Colonic mucosa (tissue), 4 donors: ENCODE measurements at regions not wholly inside any gene's neighbourhood (a gene's known extent, or its start where the extent isn't known, plus 50 kb on each side); places are given as distances from the start of the nearest gene placed in this dataset.

Source experiments
- DNase-seq: peaks from one replicate; pipeline ENCODE4 v3.0.0-alpha.2; 2020
- H3K27ac ChIP-seq: fragments of 200-600 bp; one replicate; pipeline ENCODE4 v1.8.0; 2021
- H3K27me3 ChIP-seq: fragments of 200-600 bp; one replicate; pipeline ENCODE4 v1.8.0; 2021
- H3K36me3 ChIP-seq: fragments of 200-600 bp; one replicate; pipeline ENCODE4 v1.8.0; 2021
- H3K4me1 ChIP-seq: fragments of 200-600 bp; one replicate; pipeline ENCODE4 v1.8.0; 2021; ENCODE audit warnings: mild to moderate bottlenecking
- H3K4me3 ChIP-seq: fragments of 200-600 bp; one replicate; pipeline ENCODE4 v1.8.0; 2021
- H3K9ac ChIP-seq, 2 donors: one replicate each; pipeline ENCODE4 v1.7.0; 2013; ENCODE audit warnings: control low read depth in 2 of 2, low read depth in 2 of 2, low read length in 2 of 2
- H3K9me3 ChIP-seq: fragments of 200-600 bp; one replicate; pipeline ENCODE4 v1.8.0; 2021
- intact Hi-C: fragments of 100-400 bp; cut with DNase I; formaldehyde crosslinking; loops from one replicate; pipeline ENCODE4 v1.14.1; 2022
- TF ChIP-seq, protein P1 (sequence below): fragments of 200-600 bp; IDR thresholded peaks from one replicate; pipeline ENCODE4 v1.8.0; 2022; ENCODE audit warnings: antibody characterized with exemption, mild to moderate bottlenecking
- donor health status: healthy.
- donor health status: DM: no; HTN: no; CAD: no.
- donor health status: DM: no; HTN: no; CAD: no.

DNA sequence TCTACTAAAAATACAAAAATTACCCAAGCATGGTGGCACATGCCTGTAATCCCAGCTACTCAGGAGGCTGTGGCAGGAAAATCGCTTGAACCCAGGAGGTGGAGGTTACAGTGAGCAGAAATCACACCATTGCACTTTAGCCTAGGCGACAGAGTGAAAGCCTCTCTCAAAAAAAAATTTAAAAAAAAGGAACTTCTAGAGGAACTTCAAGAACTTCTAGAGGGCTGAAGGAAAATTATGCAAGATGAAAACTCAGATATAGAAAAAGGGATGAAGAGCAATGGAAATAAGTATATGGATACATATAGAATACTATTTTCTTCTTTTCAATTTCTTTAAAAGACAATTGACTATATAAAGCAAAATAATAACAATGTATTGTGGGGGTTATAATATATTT lies 51.2 kb upstream of the PRR5 start:
- no peak overlapping the region for H3K9ac ChIP-seq
- intact Hi-C loops: no loop called here

DNA sequence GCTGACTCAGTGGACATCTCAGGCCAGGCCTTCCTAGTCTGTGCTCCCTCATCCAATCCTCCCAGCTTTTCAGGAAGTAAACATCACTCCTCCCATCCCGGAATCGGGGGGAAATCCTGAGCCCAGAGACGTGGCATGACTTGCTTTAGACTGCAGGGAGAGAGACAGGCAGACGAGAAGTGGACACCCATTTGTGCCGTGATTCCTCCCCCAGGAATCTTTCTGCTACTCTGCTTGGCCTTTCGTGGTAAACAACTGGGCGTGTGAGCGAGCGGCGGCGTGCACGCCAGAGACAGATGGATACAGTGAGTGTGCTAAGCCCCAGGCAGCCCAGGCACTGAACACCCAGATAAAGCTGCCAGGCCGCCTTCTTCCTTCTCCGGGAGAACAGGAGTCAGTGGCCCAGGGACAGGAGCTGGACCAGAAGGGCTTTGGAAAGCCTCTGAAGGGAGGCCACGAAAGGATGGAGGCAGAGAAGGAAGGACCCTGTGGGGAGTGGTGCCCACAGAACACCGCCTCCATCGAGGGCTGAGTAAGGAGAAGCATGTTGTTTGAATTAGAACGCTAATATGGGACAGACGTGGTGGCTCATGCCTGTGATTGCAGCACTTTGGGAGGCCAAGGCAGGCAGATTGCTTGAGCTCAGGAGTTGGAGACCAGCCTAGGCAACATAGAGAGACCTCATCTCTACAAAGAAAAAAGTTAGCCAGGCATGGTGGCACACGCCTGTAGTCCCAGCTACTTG lies 53.0 kb upstream of the PRR5 start:
- Histone ChIP-seq H3K9ac (no peak overlapping the region), H3K27me3 (no peaks in the 10 kb centered on the region), H3K9me3 (no peaks in the 10 kb centered on the region), H3K4me1 (no peaks in the 10 kb centered on the region), H3K4me3 (no peak overlapping the region), H3K27ac (peak overlapping the region; percentile 60), H3K36me3 (no peaks in the 10 kb centered on the region)
- intact Hi-C loops: no loop called here
- peak; percentile 48 for DNase-seq
- TF ChIP-seq, protein P1, sequence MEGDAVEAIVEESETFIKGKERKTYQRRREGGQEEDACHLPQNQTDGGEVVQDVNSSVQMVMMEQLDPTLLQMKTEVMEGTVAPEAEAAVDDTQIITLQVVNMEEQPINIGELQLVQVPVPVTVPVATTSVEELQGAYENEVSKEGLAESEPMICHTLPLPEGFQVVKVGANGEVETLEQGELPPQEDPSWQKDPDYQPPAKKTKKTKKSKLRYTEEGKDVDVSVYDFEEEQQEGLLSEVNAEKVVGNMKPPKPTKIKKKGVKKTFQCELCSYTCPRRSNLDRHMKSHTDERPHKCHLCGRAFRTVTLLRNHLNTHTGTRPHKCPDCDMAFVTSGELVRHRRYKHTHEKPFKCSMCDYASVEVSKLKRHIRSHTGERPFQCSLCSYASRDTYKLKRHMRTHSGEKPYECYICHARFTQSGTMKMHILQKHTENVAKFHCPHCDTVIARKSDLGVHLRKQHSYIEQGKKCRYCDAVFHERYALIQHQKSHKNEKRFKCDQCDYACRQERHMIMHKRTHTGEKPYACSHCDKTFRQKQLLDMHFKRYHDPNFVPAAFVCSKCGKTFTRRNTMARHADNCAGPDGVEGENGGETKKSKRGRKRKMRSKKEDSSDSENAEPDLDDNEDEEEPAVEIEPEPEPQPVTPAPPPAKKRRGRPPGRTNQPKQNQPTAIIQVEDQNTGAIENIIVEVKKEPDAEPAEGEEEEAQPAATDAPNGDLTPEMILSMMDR: no peak

More for the DNA sequence above, 51.2 kb upstream of the PRR5 start:
- no peaks in the 10 kb centered on the region for H3K4me1 ChIP-seq
- no peak overlapping the region for H3K4me3 ChIP-seq
- no peaks in the 10 kb centered on the region for H3K36me3 ChIP-seq
- DNase-seq: no peak
- no peaks in the 10 kb centered on the region for H3K27me3 ChIP-seq
- TF ChIP-seq, protein P1: no peak
- H3K9me3 ChIP-seq: no peaks in the 10 kb centered on the region
- no peak overlapping the region for H3K27ac ChIP-seq

DNA sequence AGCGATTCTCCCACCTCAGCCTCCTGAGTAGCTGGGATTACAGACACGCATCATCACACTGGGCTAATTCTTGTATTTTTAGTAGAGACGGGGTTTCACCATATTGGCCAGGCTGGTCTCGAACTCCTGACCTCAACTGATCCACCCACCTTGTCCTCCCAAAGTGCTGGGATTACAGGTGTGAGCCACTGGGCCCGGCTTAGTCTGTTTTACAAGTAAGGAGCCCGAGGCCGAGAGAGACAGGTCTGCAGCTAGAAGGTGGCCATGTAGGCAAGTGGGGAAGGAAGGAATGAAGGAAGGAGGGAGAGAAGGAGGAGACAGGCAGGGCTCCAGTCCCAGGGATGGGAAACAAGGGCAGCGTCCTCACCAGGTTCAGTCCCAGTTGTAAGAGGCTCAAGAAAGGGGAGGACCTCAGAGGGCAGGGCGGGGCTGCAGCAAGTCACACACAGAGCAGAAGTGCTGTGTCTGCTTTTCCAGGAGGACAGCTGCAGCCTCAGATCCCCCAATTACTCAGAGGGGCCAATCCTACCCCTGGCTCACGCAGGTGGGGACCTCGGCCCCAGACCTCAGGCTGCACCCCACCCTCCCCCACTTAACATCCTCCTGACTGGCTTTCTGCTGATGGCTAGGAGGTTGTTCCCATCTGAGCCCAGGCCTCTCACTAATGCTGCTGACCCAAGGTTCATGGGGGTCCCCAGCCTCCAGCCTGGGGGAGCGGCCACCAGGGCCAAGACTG lies 53.8 kb upstream of the PRR5 start:
- Histone ChIP-seq H3K27me3 (no peaks in the 10 kb centered on the region), H3K9me3 (no peaks in the 10 kb centered on the region), H3K4me3 (no peak overlapping the region), H3K36me3 (no peaks in the 10 kb centered on the region), H3K27ac (peak overlapping the region; percentile 60), H3K9ac (peak overlapping the region in 1 of 2 donors; percentile 24), H3K4me1 (no peaks in the 10 kb centered on the region)
- TF ChIP-seq, protein P1: no peak
- DNase-seq: no peak
- intact Hi-C loops: no loop called here

DNA sequence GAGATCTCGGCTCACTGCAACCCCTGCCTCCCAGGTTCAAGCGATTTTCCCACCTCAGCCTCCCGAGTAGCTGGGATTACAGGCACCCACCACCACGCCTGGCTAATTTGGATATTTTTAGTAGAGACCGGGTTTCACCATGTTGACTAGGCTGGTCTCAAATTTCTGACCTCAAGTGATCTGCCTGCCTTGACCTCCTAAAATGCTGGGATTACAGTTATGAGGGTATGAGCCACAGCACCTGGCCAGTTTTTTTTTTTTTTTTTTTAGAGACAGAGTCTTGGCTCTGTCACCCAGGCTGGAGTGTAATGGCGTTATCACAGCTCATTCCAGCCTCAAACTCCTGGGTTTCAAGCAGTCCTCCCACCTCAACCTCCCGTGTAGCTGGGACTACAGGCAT lies 54.9 kb upstream of the PRR5 start:
- no peaks in the 10 kb centered on the region for H3K27me3 ChIP-seq
- no peak overlapping the region for H3K9ac ChIP-seq
- H3K4me3 ChIP-seq: no peak overlapping the region
- H3K36me3 ChIP-seq: no peaks in the 10 kb centered on the region
- H3K9me3 ChIP-seq: no peaks in the 10 kb centered on the region
- intact Hi-C loops: no loop called here
- no peaks in the 10 kb centered on the region for H3K4me1 ChIP-seq
- no peak overlapping the region for H3K27ac ChIP-seq
- no peak for DNase-seq
- TF ChIP-seq, protein P1: no peak

DNA sequence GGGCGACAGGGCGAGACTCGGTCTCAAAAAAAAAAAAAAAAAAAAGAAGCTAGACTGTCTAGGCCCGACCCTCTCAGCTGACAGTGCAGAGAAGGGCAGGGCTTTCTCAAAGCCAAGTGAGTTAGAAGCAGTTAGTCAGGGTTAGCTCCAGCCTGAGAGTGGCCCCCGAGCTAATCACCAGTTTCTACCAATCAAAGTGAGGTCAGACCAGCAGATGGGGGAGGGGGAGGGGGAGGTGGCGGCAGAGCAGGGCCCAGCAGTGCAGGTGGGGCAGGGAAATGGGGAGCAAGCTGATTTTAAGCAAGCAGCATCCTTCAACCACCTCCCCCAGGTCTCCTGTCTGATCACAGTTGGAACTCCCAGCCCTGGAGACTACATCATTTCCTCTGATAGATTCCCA lies 55.3 kb upstream of the PRR5 start:
- Histone ChIP-seq H3K9me3 (no peaks in the 10 kb centered on the region), H3K27ac (no peak overlapping the region), H3K4me1 (no peaks in the 10 kb centered on the region), H3K4me3 (no peak overlapping the region), H3K36me3 (no peaks in the 10 kb centered on the region), H3K9ac (no peak overlapping the region), H3K27me3 (no peaks in the 10 kb centered on the region)
- TF ChIP-seq, protein P1: no peak
- no peak for DNase-seq
- intact Hi-C loops: no loop called here
